Fibroblast of lung (primary cell): ENCODE measurements at regions not wholly inside any gene's neighbourhood (a gene's known extent, or its start where the extent isn't known, plus 50 kb on each side); places are given as distances from the start of the nearest gene placed in this dataset.

Experiments used
- EZH2 ChIP-seq: IDR thresholded peaks from 2 replicates; pipeline ENCODE4 v1.5.1; 2012; ENCODE audit warnings: low read length, control low read depth, mild to moderate bottlenecking; ENCODE audit errors: missing control alignments
- TF ChIP-seq, protein P1 (sequence below), 2 donors: IDR thresholded peaks in 1 of 2; conservative IDR thresholded peaks in 1 of 2; 1 replicate in 1 of 2; 2 replicates in 1 of 2; pipeline ENCODE4 v1.5.1; 2011 to 2012; ENCODE audit warnings: low read length in 2 of 2, control low read depth in 1 of 2, inconsistent platforms in 1 of 2, low read depth in 1 of 2, mild to moderate bottlenecking in 1 of 2

DNA sequence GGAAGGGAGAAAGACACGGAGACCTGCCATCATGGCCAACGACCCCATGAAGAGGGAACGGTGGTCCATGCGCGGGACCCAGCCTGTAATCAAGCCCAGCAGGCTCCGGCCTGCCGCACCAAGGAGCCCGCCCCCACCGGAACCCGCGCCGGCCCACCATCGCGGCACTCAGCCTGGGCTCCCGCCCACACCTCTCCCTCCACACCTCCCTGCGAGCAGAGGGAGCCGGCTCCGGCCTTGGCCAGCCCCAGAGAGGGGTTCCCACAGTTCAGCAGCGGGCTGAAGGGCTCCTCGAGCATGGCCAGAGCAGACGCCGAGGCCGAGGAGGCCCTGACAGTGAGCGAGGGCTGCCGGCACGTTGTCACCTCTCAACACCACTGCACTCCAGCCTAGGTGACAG is 1302.8 kb upstream of the CNTN5 start:
- TF ChIP-seq, protein P1, sequence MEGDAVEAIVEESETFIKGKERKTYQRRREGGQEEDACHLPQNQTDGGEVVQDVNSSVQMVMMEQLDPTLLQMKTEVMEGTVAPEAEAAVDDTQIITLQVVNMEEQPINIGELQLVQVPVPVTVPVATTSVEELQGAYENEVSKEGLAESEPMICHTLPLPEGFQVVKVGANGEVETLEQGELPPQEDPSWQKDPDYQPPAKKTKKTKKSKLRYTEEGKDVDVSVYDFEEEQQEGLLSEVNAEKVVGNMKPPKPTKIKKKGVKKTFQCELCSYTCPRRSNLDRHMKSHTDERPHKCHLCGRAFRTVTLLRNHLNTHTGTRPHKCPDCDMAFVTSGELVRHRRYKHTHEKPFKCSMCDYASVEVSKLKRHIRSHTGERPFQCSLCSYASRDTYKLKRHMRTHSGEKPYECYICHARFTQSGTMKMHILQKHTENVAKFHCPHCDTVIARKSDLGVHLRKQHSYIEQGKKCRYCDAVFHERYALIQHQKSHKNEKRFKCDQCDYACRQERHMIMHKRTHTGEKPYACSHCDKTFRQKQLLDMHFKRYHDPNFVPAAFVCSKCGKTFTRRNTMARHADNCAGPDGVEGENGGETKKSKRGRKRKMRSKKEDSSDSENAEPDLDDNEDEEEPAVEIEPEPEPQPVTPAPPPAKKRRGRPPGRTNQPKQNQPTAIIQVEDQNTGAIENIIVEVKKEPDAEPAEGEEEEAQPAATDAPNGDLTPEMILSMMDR (conservative IDR thresholded peaks at IDR 0.05 in 1 of 2, IDR thresholded peaks at IDR 0.05 in 1 of 2; ENCODE audit: low read depth in 1 of 2, low read length in 2 of 2): no peak
- TF ChIP-seq EZH2: no peak
